DND-41 (cell line): ENCODE measurements at regions not wholly inside any gene's neighbourhood (a gene's known extent, or its start where the extent isn't known, plus 50 kb on each side); places are given as distances from the start of the nearest gene placed in this dataset.
"Not testable (repeated sequence)": the region's sequence is repeated elsewhere in the genome, so short reads cannot be mapped to it uniquely, and the experiment has no call there.

ENCODE experiments used
- ATAC-seq: fragments of 200-7000 bp; cut with Tn5 transposase; 3 replicates; pipeline ENCODE4 v1.9.1; 2021; ENCODE audit warnings: low read depth; ENCODE audit not compliant: insufficient read depth
- DNase-seq: peaks from one replicate; pipeline ENCODE4 v3.0.0-alpha.2; 2020
- H2AFZ ChIP-seq: 2 replicates; pipeline ENCODE4 v1.6.0; 2012; ENCODE audit warnings: low read depth, low read length
- H3K27ac ChIP-seq: 2 replicates; pipeline ENCODE4 v1.5.1; 2012; ENCODE audit warnings: low read length, inconsistent platforms
- H3K27me3 ChIP-seq: fragments of 200-600 bp; sonication (generic); 2 replicates; pipeline ENCODE4 v1.6.0; 2012; ENCODE audit warnings: low read length, mild to moderate bottlenecking, inconsistent platforms; ENCODE audit not compliant: insufficient read depth, poor library complexity
- H3K36me3 ChIP-seq: 2 replicates; pipeline ENCODE4 v1.5.1; 2012; ENCODE audit warnings: low read length, inconsistent platforms; ENCODE audit not compliant: insufficient read depth
- H3K4me1 ChIP-seq: 2 replicates; pipeline ENCODE4 v1.5.1; 2012; ENCODE audit warnings: mild to moderate bottlenecking, low read length; ENCODE audit not compliant: insufficient read depth
- H3K4me2 ChIP-seq: 2 replicates; pipeline ENCODE4 v1.6.0; 2012; ENCODE audit warnings: mild to moderate bottlenecking, moderate library complexity, low read length, inconsistent platforms; ENCODE audit not compliant: insufficient read depth
- H3K4me3 ChIP-seq, 2 experiments: fragments of 200-600 bp in 1 of 2; shearing (Covaris generic) in 1 of 2; 2 replicates each; pipeline ENCODE4 v1.5.1; 2012 to 2016; ENCODE audit warnings: inconsistent platforms in 2 of 2, low read length in 2 of 2, mild to moderate bottlenecking in 2 of 2, low read depth in 1 of 2, moderate library complexity in 1 of 2
- H3K79me2 ChIP-seq: 2 replicates; pipeline ENCODE4 v1.6.0; 2012; ENCODE audit warnings: low read length, inconsistent platforms; ENCODE audit not compliant: insufficient read depth
- H3K9ac ChIP-seq: 2 replicates; pipeline ENCODE4 v1.6.0; 2012; ENCODE audit warnings: low read depth, mild to moderate bottlenecking, inconsistent platforms, low read length, moderate library complexity
- H3K9me3 ChIP-seq: 2 replicates; pipeline ENCODE4 v1.5.1; 2012; ENCODE audit warnings: low read length, moderate library complexity, mild to moderate bottlenecking, inconsistent platforms; ENCODE audit not compliant: insufficient read depth, severe bottlenecking
- H4K20me1 ChIP-seq: 2 replicates; pipeline ENCODE4 v1.6.0; 2012; ENCODE audit warnings: low read length; ENCODE audit not compliant: insufficient read depth
- CTCF ChIP-seq: IDR thresholded peaks from 2 replicates; pipeline ENCODE4 v1.5.1; 2012; ENCODE audit warnings: borderline replicate concordance, low read length, moderate library complexity, mild to moderate bottlenecking; ENCODE audit not compliant: poor library complexity, severe bottlenecking; ENCODE audit errors: extremely low read depth
- EZH2 ChIP-seq: IDR thresholded peaks from 3 replicates; pipeline ENCODE4 v1.6.1; 2012; ENCODE audit warnings: borderline replicate concordance, low read depth, mild to moderate bottlenecking, moderate library complexity, low read length, inconsistent platforms; ENCODE audit not compliant: severe bottlenecking

GRCh38 chr7:106444068-106444655 is 159.4 kb upstream of the NAMPT start:
- Histone ChIP-seq H2AFZ (no peak overlapping the region), H3K4me3 (no peak overlapping the region), H3K4me2 (no peak overlapping the region), H3K9me3 (no peaks in the 10 kb centered on the region), H3K27me3 (peaks cover 3% of the 10 kb centered on the region), H3K79me2 (no peaks in the 10 kb centered on the region), H3K4me1 (no peaks in the 10 kb centered on the region), H3K27ac (no peak overlapping the region), H3K9ac (no peak overlapping the region), H4K20me1 (no peaks in the 10 kb centered on the region), H3K36me3 (no peaks in the 10 kb centered on the region)
- ATAC-seq, result no peak
- no peak for DNase-seq
- TF ChIP-seq EZH2 (no peak), CTCF (no peak)

GRCh38 chr7:106443156-106443555 is 158.4 kb upstream of the NAMPT start:
- Histone ChIP-seq H3K4me1 (no peaks in the 10 kb centered on the region), H3K79me2 (no peaks in the 10 kb centered on the region), H4K20me1 (no peaks in the 10 kb centered on the region), H3K4me3 (no peak overlapping the region), H3K9me3 (no peaks in the 10 kb centered on the region), H3K27me3 (peaks cover 3% of the 10 kb centered on the region), H3K36me3 (no peaks in the 10 kb centered on the region), H3K9ac (no peak overlapping the region), H3K4me2 (no peak overlapping the region), H3K27ac (no peak overlapping the region), H2AFZ (no peak overlapping the region)
- TF ChIP-seq CTCF, result no peak
- TF ChIP-seq EZH2, result no peak
- no peak for DNase-seq
- ATAC-seq, result no peak

- H3K27me3 ChIP-seq, result peaks cover 3% of the 10 kb centered on the region
- no peak overlapping the region for H3K4me3 ChIP-seq
- no peak overlapping the region for H2AFZ ChIP-seq
- no peaks in the 10 kb centered on the region for H3K4me1 ChIP-seq
- H3K4me2 ChIP-seq, result no peak overlapping the region
- no peak overlapping the region for H3K9ac ChIP-seq
- H3K9me3 ChIP-seq, result no peaks in the 10 kb centered on the region
- ATAC-seq (no peak), DNase-seq (no peak)
- H3K27ac ChIP-seq, result no peak overlapping the region
- TF ChIP-seq EZH2 (no peak), CTCF (no peak)
- no peaks in the 10 kb centered on the region for H4K20me1 ChIP-seq
- H3K36me3 ChIP-seq, result no peaks in the 10 kb centered on the region
- H3K79me2 ChIP-seq, result no peaks in the 10 kb centered on the region
Measured at GRCh38 chr7:106442476-106442875, 157.7 kb upstream of the NAMPT start.

- H3K4me1 ChIP-seq, H3K9ac ChIP-seq, H2AFZ ChIP-seq, H3K4me2 ChIP-seq, H3K4me3 ChIP-seq, DNase-seq, H3K79me2 ChIP-seq, H3K27me3 ChIP-seq, H3K36me3 ChIP-seq, H4K20me1 ChIP-seq, H3K9me3 ChIP-seq, H3K27ac ChIP-seq, ATAC-seq: not testable (repeated sequence)
Measured at GRCh38 chr7:106441343-106441742, 156.6 kb upstream of the NAMPT start.

GRCh38 chr7:106436933-106437332 is 152.2 kb upstream of the NAMPT start:
- H3K9ac ChIP-seq, H3K79me2 ChIP-seq, H3K4me1 ChIP-seq, H3K9me3 ChIP-seq, H2AFZ ChIP-seq, H3K27ac ChIP-seq, H3K4me2 ChIP-seq, H4K20me1 ChIP-seq, H3K4me3 ChIP-seq, H3K36me3 ChIP-seq, ATAC-seq, H3K27me3 ChIP-seq, DNase-seq: not testable (repeated sequence)
